ENCODE measurements at regions not wholly inside any gene's neighbourhood (a gene's known extent, or its start where the extent isn't known, plus 50 kb on each side); places are given as distances from the start of the nearest gene placed in this dataset.

DNA sequence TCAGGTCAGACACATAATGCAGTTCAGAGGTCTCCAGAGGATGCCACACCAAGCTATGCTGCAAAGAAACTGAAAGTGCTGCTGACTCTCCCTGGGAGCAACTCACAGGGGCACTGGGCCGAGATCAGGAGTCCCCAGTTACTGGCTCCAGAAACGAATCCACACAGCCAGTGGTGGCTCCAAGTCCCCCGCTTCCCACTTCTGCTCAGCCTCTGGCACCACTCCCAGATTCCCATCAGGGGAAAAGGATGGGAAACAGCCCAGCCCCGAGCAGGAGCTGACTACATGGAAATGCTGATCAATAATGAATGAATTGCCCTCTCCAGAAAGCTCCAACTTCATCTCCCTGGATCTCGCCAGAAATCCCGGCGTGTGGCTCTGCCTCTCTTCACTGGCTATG is 62.3 kb upstream of the CDH5 start:
- Mint-ChIP-seq H3K4me3 (no peak overlapping the region), H3K27ac (no peak overlapping the region), H3K9me3 (peaks cover 0 to 3% (median 0%) of the 10 kb centered on the region in 3 donors), H3K4me1 (peaks cover 7 to 16% (median 8%) of the 10 kb centered on the region in 3 donors), H3K27me3 (peaks cover 4 to 13% of the 10 kb centered on the region in 2 donors), H3K36me3 (no peaks in the 10 kb centered on the region)
- peaks cover 0 to 20% of the 10 kb centered on the region in 2 experiments for H3K27me3 ChIP-seq (replicated peaks in 1 of 2; ENCODE audit: control insufficient read depth in 2 of 2, extremely low read depth in 1 of 2, insufficient read depth in 2 of 2, low read length in 1 of 2)
- CTCF ChIA-PET: no interaction called here
- DNase-seq (peak in 2 of 35 experiments; percentile 2 to 16), ATAC-seq (replicated peaks in 1 of 4) (no peak)
- POLR2A ChIA-PET: no interaction called here
- WGBS (ENCODE audit: insufficient coverage): 53% methylated on average over 4 of the region's 7 CpGs
- H3K36me3 ChIP-seq (ENCODE audit: control insufficient read depth in 2 of 2, extremely low read depth in 1 of 2, insufficient read depth in 1 of 2, low read length in 1 of 2): no peaks in the 10 kb centered on the region
- H3K27ac ChIP-seq (ENCODE audit: low read length): no peak overlapping the region
- no peak overlapping the region for H3K4me3 ChIP-seq (ENCODE audit: control insufficient read depth in 1 of 2, extremely low read depth in 1 of 2, low read length in 1 of 2)
- peaks cover 0 to 8% of the 10 kb centered on the region in 2 experiments for H3K4me1 ChIP-seq (ENCODE audit: control insufficient read depth in 1 of 2, extremely low read depth in 1 of 2, insufficient read depth in 2 of 2, low read length in 2 of 2)
- no peaks in the 10 kb centered on the region for H3K9me3 ChIP-seq

DNA sequence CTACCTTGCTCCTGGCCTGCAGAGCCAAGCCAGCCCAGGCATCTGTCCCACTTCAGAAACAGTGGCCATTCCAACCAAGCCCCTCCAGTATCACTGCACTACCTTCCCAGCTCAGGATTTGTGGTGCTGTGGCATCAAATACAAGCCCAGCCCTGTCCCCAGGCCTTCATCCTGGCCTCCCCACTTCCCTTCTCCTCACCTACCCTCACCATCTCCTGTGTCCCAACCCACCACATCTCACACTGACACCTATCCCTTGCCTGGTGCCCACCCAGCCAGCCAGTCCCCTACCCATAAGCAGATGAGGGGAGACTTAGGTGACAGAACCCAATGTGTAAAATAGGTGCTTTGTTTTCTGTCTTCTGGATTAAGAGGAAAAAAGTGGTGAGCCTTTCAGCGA is 66.0 kb upstream of the CDH5 start:
- Mint-ChIP-seq H3K27me3 (peaks cover 0 to 3% of the 10 kb centered on the region in 2 donors), H3K4me1 (peaks cover 9 to 19% (median 10%) of the 10 kb centered on the region in 3 donors), H3K4me3 (no peak overlapping the region), H3K27ac (no peak overlapping the region), H3K9me3 (peaks cover 0 to 5% (median 2%) of the 10 kb centered on the region in 3 donors), H3K36me3 (no peaks in the 10 kb centered on the region)
- 64% methylated on average over 1 of the region's 1 CpG for WGBS (ENCODE audit: insufficient coverage)
- DNase-seq: peak in 1 of 35 experiments; percentile 2
- Histone ChIP-seq H3K9me3 (no peaks in the 10 kb centered on the region), H3K36me3 (ENCODE audit: control insufficient read depth in 2 of 2, extremely low read depth in 1 of 2, insufficient read depth in 1 of 2, low read length in 1 of 2) (no peaks in the 10 kb centered on the region), H3K27ac (ENCODE audit: low read length) (no peak overlapping the region), H3K27me3 (replicated peaks in 1 of 2; ENCODE audit: control insufficient read depth in 2 of 2, extremely low read depth in 1 of 2, insufficient read depth in 2 of 2, low read length in 1 of 2) (peaks cover 0 to 8% of the 10 kb centered on the region in 2 experiments), H3K4me3 (ENCODE audit: control insufficient read depth in 1 of 2, extremely low read depth in 1 of 2, low read length in 1 of 2) (no peak overlapping the region), H3K4me1 (ENCODE audit: control insufficient read depth in 1 of 2, extremely low read depth in 1 of 2, insufficient read depth in 2 of 2, low read length in 2 of 2) (peaks cover 0 to 8% of the 10 kb centered on the region in 2 experiments)
- CTCF ChIA-PET: no interaction called here
- POLR2A ChIA-PET: no interaction called here
- ATAC-seq (replicated peaks in 1 of 4): no peak

DNA sequence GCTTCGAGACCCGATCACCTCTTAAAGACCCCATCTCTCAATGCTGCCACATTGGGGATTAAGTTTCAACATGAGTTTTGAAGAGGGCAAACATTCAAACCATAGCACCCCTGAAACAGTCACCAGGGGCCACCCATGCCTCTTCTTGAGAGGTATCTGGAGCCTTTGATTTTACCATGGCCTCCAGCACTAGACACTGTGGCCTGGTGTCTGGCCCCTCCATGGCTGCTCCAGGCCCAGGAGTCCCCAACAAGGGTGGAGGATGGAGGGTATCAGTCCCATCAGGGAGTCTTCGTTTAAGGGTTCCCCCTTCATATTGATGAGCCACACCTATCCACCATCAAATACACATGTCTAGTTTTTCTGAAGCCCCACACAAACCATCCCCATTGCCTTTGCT is 66.5 kb upstream of the CDH5 start:
- no CpG with 5 or more reads among the region's 3 CpGs for WGBS (ENCODE audit: insufficient coverage)
- ChIA-PET POLR2A (no interaction called here), CTCF (no interaction called here)
- Mint-ChIP-seq H3K27ac (no peak overlapping the region), H3K27me3 (peaks cover 0 to 3% of the 10 kb centered on the region in 2 donors), H3K9me3 (peaks cover 0 to 5% (median 2%) of the 10 kb centered on the region in 3 donors), H3K36me3 (no peaks in the 10 kb centered on the region), H3K4me1 (peaks cover 9 to 19% (median 10%) of the 10 kb centered on the region in 3 donors), H3K4me3 (no peak overlapping the region)
- H3K27ac ChIP-seq (ENCODE audit: low read length): no peak overlapping the region
- H3K4me3 ChIP-seq (ENCODE audit: control insufficient read depth in 1 of 2, extremely low read depth in 1 of 2, low read length in 1 of 2): no peak overlapping the region
- peaks cover 0 to 8% of the 10 kb centered on the region in 2 experiments for H3K4me1 ChIP-seq (ENCODE audit: control insufficient read depth in 1 of 2, extremely low read depth in 1 of 2, insufficient read depth in 2 of 2, low read length in 2 of 2)
- no peaks in the 10 kb centered on the region for H3K9me3 ChIP-seq
- ATAC-seq (replicated peaks in 1 of 4): no peak
- peaks cover 0 to 6% of the 10 kb centered on the region in 2 experiments for H3K27me3 ChIP-seq (replicated peaks in 1 of 2; ENCODE audit: control insufficient read depth in 2 of 2, extremely low read depth in 1 of 2, insufficient read depth in 2 of 2, low read length in 1 of 2)
- DNase-seq: peak in 1 of 35 experiments; percentile 4
- H3K36me3 ChIP-seq (ENCODE audit: control insufficient read depth in 2 of 2, extremely low read depth in 1 of 2, insufficient read depth in 1 of 2, low read length in 1 of 2): no peaks in the 10 kb centered on the region

DNA sequence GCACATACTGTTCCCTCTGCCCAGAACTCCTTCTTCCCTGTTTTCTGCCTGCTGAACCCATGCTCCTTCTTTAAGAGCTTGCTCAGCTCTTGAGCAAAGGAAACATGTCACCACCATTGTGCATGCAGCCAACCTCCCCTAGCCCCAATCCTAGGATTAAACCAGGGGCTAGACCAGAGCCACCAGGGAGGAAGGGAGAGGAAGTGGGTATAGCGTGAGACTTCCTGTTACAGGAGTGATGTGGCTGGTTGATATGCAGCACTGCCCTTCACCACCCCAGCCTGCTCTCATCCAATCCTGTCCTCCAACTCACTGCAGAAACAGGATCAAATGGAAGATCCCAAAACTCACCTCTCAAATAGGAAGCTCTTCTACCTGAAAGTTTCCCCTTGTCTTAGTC is 67.1 kb upstream of the CDH5 start:
- Histone ChIP-seq H3K9me3 (no peaks in the 10 kb centered on the region), H3K4me3 (ENCODE audit: control insufficient read depth in 1 of 2, extremely low read depth in 1 of 2, low read length in 1 of 2) (no peak overlapping the region), H3K4me1 (ENCODE audit: control insufficient read depth in 1 of 2, extremely low read depth in 1 of 2, insufficient read depth in 2 of 2, low read length in 2 of 2) (peaks cover 0 to 8% of the 10 kb centered on the region in 2 experiments), H3K27me3 (replicated peaks in 1 of 2; ENCODE audit: control insufficient read depth in 2 of 2, extremely low read depth in 1 of 2, insufficient read depth in 2 of 2, low read length in 1 of 2) (peaks cover 0 to 5% of the 10 kb centered on the region in 2 experiments), H3K36me3 (ENCODE audit: control insufficient read depth in 2 of 2, extremely low read depth in 1 of 2, insufficient read depth in 1 of 2, low read length in 1 of 2) (no peaks in the 10 kb centered on the region), H3K27ac (ENCODE audit: low read length) (no peak overlapping the region)
- ChIA-PET CTCF (no interaction called here), POLR2A (no interaction called here)
- H3K4me3 Mint-ChIP-seq: no peak overlapping the region
- no CpG with 5 or more reads among the region's 1 CpG for WGBS (ENCODE audit: insufficient coverage)
- H3K36me3 Mint-ChIP-seq: no peaks in the 10 kb centered on the region
- ATAC-seq (replicated peaks in 1 of 4) (peak in 1 of 4 experiments; percentile 24), DNase-seq (peak in 2 of 35 experiments; percentile 6 to 17)
- peaks cover 9 to 19% (median 10%) of the 10 kb centered on the region in 3 donors for H3K4me1 Mint-ChIP-seq
- H3K27me3 Mint-ChIP-seq: peaks cover 0 to 2% of the 10 kb centered on the region in 2 donors
- H3K27ac Mint-ChIP-seq: no peak overlapping the region
- H3K9me3 Mint-ChIP-seq: peaks cover 0 to 5% (median 2%) of the 10 kb centered on the region in 3 donors

- 67% methylated on average over 1 of the region's 2 CpGs for WGBS (ENCODE audit: insufficient coverage)
- Histone ChIP-seq H3K36me3 (ENCODE audit: control insufficient read depth in 2 of 2, extremely low read depth in 1 of 2, insufficient read depth in 1 of 2, low read length in 1 of 2) (no peaks in the 10 kb centered on the region), H3K4me3 (ENCODE audit: control insufficient read depth in 1 of 2, extremely low read depth in 1 of 2, low read length in 1 of 2) (no peak overlapping the region), H3K27ac (ENCODE audit: low read length) (no peak overlapping the region), H3K27me3 (replicated peaks in 1 of 2; ENCODE audit: control insufficient read depth in 2 of 2, extremely low read depth in 1 of 2, insufficient read depth in 2 of 2, low read length in 1 of 2) (peaks cover 0 to 9% of the 10 kb centered on the region in 2 experiments), H3K4me1 (ENCODE audit: control insufficient read depth in 1 of 2, extremely low read depth in 1 of 2, insufficient read depth in 2 of 2, low read length in 2 of 2) (peaks cover 0 to 8% of the 10 kb centered on the region in 2 experiments), H3K9me3 (no peaks in the 10 kb centered on the region)
- Mint-ChIP-seq H3K4me1 (peaks cover 9 to 19% (median 10%) of the 10 kb centered on the region in 3 donors), H3K4me3 (no peak overlapping the region), H3K36me3 (no peaks in the 10 kb centered on the region), H3K9me3 (peaks cover 0 to 5% (median 2%) of the 10 kb centered on the region in 3 donors), H3K27me3 (peaks cover 0 to 3% of the 10 kb centered on the region in 2 donors), H3K27ac (no peak overlapping the region)
- DNase-seq: no peak
- ChIA-PET POLR2A (no interaction called here), CTCF (no interaction called here)
- ATAC-seq (replicated peaks in 1 of 4): no peak
Observed at GRCh38 chr16:66298571-66299120, 67.8 kb upstream of the CDH5 start.

DNA sequence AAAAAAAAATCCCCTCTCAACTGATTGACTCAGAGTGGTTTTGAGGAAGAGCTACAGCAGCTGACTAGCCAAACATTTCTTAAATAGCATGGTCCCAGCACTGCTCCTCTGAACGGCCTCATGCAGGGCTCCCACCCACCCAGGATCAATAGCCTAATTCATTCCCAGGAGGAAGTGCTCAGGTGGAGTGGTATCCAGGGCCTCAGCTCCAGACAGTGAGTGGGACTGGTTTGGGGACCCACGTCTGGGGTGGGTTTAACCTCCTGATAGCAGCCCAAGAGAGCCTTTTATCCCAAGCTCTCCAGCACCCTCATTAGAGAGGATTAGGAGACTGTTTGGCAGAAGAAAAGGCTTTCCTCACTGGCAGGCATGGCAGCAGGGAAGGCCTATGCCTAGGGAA is 68.5 kb upstream of the CDH5 start:
- no CpG with 5 or more reads among the region's 2 CpGs for WGBS (ENCODE audit: insufficient coverage)
- DNase-seq (peak in 2 of 35 experiments; percentile 0 to 9), ATAC-seq (replicated peaks in 1 of 4) (no peak)
- H3K4me1 Mint-ChIP-seq: peaks cover 9 to 19% (median 10%) of the 10 kb centered on the region in 3 donors
- H3K4me3 ChIP-seq (ENCODE audit: control insufficient read depth in 1 of 2, extremely low read depth in 1 of 2, low read length in 1 of 2): no peak overlapping the region
- H3K27me3 Mint-ChIP-seq: peaks cover 4 to 6% of the 10 kb centered on the region in 2 donors
- H3K27ac Mint-ChIP-seq: no peak overlapping the region
- peaks cover 0 to 8% of the 10 kb centered on the region in 2 experiments for H3K4me1 ChIP-seq (ENCODE audit: control insufficient read depth in 1 of 2, extremely low read depth in 1 of 2, insufficient read depth in 2 of 2, low read length in 2 of 2)
- H3K27me3 ChIP-seq (replicated peaks in 1 of 2; ENCODE audit: control insufficient read depth in 2 of 2, extremely low read depth in 1 of 2, insufficient read depth in 2 of 2, low read length in 1 of 2): peaks cover 0 to 9% of the 10 kb centered on the region in 2 experiments
- H3K27ac ChIP-seq (ENCODE audit: low read length): no peak overlapping the region
- H3K4me3 Mint-ChIP-seq: no peak overlapping the region
- H3K36me3 Mint-ChIP-seq: no peaks in the 10 kb centered on the region
- ChIA-PET POLR2A (no interaction called here), CTCF (interaction anchor here in 1 of 2 donors (0.6 kb wide), 2 partner anchors 9 to 16 kb away, joined by 3 to 4 read pairs; no protein-coding TSS in a partner anchor)
- H3K9me3 ChIP-seq: no peaks in the 10 kb centered on the region
- H3K9me3 Mint-ChIP-seq: peaks cover 0 to 5% (median 2%) of the 10 kb centered on the region in 3 donors
- no peaks in the 10 kb centered on the region for H3K36me3 ChIP-seq (ENCODE audit: control insufficient read depth in 2 of 2, extremely low read depth in 1 of 2, insufficient read depth in 1 of 2, low read length in 1 of 2)

Data from T-cell (primary cell).